GM18508 (cell line): ENCODE measurements at regions not wholly inside any gene's neighbourhood (a gene's known extent, or its start where the extent isn't known, plus 50 kb on each side); places are given as distances from the start of the nearest gene placed in this dataset.

Experiments
- ATAC-seq: cut with Tn5 transposase; IDR thresholded peaks from one replicate; pipeline ENCODE4 v1.9.1; 2021; ENCODE audit warnings: moderate number of reproducible peaks; ENCODE audit not compliant: insufficient read depth, unreplicated experiment

DNA sequence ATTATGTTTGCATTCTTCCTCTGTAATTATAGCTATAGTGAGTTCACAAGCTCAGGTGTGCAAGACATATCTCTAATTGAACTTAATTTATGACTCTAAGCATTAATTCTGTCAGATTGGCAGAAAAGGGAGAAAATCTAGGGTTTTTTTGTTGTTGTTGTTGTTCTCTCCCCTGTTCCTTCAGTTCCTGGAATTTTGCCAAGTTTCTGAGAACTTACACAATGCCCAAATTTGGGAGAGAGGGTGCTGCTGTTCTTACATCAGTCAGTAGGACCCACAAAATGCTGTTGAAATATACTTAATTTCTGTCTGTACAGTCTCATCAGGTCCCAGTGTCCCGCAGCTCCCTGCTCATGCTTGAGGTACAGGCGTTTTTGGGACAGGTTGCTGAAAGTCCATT lies 221.8 kb upstream of the RBMS1 start:
- ATAC-seq, result no peak

GRCh38 chr2:160719116-160719515 lies 225.5 kb upstream of the RBMS1 start:
- no peak for ATAC-seq

GRCh38 chr2:160720098-160720497 lies 226.5 kb upstream of the RBMS1 start:
- no peak for ATAC-seq

DNA sequence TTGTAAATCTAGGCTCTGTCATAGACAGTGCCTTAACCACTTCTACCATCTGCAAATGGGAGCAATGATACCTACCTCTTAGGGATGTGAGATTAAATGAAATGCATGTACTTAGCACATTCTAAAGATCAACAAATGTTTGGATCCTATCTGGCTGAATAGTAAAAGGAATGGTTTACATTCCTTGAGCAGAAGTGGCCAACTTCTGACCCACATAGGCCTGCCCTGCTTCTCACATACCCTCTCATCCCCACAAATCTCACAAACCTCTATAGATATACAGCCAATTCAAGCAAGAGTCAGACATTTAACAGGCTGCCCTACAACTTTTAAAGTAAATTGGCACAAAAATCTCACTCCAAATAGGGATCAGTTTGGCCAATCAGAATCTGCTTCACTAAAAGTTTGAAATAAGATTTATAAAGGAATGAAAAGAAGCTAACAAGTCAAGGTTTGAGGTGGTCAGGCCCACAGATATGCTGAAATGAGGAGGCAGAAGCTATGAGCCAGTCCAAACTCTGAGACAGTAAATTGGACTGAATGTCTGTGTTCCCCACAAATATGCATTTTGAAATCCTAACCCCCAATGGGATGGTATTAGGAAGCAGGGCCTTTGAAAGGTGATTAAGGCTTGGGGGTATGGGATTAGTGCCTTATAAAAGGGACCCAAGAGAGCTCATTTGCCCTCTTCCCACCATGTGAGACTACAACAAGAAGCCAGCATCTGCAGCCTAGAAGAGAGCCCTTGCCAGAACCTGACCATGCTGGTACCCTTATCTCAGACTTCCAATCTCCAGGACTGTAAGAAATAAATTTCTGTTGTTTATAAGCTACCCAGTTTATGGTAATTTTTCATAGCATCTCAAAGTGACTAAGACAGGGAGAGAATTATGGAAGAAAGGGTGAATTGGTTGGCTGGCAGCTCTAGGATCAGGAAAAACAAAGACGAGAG lies 227.8 kb upstream of the RBMS1 start:
- ATAC-seq, result no peak

- no peak for ATAC-seq
Observed at GRCh38 chr2:160726046-160726445, 232.4 kb upstream of the RBMS1 start.

DNA sequence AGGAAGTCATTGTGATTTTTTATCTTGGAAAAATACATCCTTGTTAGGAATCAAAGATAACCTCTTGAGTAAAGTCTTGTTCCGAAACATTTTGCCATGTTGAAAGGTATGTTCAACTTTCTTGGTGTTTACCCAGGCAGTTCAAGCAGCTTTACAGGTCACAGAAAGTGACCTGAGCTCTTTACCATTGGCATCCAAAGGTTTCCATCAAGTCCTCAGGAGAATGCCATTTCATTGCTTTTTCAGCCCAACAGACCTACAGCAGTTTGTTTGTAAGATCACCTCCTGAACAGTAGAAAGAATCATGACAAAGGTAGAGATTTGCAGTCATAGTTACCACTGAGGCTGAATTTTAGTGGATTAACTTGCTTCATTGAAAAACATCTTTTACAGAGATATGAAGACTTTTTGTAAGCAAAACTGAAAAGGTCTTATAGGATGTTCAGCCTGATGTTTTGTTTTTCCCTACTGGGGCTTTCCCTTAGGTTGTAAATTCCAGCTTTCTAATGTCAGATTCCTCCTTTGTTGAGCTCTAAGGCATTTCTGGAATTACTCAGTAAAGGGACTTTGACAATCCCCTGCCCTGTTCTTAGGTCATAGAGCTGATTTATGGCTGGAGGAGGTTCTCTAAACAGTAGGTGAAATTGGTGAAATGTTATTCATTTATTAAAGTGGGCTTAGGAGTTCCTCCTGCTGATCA lies 236.8 kb upstream of the RBMS1 start:
- ATAC-seq, result no peak

DNA sequence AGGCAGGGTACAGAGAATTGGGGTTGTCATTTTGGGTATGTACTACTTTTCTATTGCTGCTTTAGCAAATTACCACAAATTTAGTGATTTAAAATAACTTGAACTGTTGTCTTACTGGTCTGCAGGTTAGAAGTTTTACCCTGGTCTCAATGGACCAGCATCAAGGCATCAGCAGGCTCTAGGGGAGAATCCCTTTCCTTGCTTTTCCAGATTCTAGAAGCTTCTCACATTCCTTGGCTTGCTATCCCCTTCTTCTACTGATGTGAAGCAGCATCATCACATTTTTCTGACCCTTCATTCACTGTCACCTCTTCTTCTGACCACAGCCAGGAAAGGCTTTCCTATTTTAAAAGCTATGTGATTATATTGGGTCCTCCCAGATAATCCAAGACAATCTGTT lies 237.8 kb upstream of the RBMS1 start:
- no peak for ATAC-seq

DNA sequence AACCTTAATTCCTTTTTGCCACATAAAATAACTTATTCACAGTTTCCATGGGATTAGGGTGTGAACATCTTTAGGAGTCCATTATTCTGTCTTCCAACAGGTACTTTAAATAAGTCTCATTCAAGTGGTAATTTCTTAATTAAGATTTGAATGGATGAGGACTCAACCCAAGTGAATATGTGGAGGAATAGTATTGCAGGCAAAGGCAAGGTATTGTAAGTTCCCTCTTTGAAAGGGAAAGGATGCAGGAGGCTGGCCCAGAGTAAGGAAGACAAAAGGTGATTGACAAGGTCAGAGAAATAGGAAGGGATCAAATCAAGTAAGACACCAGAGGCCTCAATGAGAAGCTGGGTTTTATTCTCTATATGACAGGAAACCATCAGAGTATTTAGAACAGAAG lies 238.2 kb upstream of the RBMS1 start:
- ATAC-seq, result no peak

- ATAC-seq, result no peak
Observed at GRCh38 chr2:160735696-160736095, 242.1 kb upstream of the RBMS1 start.

DNA sequence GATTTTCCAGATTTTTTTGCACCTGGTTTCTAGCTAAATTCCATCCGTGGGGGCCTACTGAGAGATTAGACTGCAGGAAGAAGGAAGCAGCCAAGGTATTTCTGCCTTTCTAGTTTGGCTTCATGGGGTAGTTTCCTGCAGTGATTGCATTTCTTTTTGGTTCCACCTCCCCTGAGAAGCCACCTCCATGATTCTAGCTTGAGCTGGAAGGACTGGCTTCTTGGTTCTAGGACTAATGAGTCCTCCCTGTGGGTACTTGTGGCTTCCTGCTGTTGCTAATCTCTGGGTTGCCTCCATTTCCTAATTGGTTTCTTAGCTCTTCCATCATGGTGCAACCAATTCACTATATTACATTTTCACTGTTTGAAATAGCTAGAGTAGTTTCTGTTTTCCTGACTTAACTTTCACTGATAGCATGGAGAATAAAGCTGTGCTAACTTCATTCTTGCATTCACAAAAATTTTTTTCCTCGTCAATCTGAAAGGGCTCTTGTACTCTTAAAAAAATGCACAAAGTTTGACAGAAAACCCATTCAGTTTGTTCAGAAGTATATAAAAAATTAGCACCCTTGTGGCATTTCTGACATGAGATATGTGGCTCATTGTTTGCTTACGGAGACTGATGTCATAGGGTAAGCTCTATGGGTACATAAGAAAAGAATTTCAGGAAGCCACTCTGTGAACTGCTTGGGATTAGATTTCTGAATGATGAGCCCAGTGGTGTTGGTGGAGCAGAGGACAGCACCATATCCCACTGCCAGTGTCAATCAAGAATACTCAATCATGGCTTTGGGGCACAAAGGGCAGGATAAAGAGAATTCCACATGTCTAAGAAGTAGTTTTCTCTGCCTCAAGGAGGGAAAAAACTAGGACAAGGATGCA lies 242.8 kb upstream of the RBMS1 start:
- ATAC-seq, result no peak

DNA sequence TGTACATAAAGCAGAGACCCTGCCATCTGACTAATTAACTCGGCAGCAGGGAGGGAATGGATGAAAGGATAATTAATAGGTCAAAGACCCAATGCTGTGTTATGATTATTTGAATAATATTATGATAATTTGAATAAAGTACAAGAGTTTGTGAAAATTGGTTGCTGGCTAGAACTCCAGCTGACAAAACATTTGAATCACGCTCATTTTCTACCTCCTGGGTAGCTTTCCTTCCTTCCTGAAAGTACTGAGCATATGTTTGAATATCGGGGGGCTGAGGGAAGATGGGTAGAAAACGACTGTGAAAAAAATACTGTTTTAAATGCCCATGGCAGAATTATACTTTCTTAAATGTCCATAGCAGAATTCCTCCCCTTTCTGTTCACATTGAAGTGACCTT lies 243.6 kb upstream of the RBMS1 start:
- no peak for ATAC-seq

- no peak for ATAC-seq
Observed at GRCh38 chr2:160741271-160741670, 247.7 kb upstream of the RBMS1 start.

- ATAC-seq, result no peak
Observed at GRCh38 chr2:160741815-160742214, 248.2 kb upstream of the RBMS1 start.

DNA sequence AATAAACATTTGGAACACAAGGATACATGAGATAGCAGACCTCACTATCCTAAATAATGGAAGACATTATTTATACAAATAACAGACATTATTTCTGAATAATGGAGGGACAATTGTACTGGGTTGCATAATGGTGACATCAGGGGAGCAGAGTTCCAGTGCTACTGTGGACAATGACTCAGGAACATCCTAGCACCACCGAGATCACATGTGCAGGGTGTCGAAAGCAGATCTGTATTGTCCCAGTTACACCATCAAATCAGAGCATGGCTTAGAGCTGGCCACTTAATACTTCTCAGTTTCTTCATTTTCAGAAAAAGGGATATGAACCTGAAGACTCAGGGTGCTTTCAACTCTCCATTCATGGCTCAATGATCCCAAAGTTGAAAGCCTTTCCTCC lies 249.1 kb upstream of the RBMS1 start:
- ATAC-seq, result no peak

DNA sequence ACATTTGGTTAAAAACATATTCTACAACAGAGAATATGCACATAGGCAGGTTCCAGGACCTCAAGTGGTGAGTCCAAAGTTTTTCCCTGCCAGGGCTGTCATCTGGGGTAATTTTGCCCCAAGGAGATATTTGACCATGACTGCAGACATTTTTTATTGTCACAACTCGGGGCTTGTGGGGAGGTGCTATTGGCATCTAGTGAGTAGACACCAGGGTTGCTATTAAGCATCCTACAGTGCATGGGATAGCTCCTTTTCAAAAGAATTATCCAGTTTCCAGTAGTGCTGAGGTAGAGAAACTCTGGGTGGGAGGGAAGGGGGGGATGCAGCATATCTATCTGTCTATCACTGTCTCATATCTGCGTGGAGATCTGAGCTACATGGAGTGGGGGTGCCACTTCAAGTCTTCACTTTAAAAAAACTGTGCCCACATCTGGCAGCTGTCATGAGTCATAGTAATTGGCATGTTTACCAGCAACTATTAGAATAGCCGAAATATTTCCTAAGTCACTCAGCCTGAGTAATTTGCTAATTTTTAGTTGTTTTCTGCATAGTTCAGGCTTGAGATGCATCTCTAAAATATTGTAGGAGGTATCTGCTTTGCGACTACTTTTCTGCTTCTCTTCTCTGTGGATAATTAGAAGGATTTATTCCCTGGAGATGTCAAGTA lies 254.0 kb upstream of the RBMS1 start:
- ATAC-seq, result no peak

DNA sequence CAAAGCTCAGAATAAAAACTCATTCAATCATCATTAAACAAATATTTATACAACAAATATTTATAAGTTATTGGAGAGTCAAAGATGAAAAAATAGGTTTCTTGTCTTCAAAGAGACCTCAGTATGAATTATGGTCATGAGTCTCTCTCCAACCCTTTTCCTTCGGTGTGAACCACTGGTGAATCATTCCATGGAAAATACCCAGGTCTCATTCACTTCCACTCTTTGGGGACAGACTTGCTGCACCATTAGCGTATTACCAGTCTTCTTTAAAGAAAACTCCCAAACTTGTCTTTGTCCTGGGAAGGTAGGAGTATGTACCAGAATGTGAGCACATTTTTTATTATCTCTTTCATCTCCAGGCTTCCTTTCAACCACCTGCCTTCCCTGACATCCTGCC lies 257.4 kb upstream of the RBMS1 start:
- ATAC-seq, result no peak

GRCh38 chr2:160752475-160753330 lies 259.1 kb upstream of the RBMS1 start:
- no peak for ATAC-seq

- no peak for ATAC-seq
Observed at GRCh38 chr2:160753331-160753654, 259.7 kb upstream of the RBMS1 start.

DNA sequence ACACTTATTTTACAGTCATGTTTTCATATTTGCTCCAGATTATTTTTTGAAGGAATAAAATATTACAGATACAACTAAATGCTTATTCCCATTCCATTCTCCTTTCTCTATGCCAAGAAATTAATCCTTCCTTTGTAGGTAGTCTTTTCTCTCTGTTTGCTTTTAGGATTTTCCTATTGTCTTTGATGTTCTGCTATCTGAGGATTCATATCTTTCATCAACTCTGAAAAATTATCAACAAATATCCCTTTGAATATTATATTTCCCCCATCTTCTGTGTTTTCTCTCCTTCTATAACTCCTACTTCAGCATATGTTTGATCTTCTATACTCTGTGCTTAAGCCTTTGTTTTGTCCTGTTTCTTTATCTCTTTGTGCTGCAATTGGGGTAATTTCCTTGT lies 260.4 kb upstream of the RBMS1 start:
- ATAC-seq, result no peak
